Tibial nerve (tissue), 4 donors: ENCODE measurements at regions not wholly inside any gene's neighbourhood (a gene's known extent, or its start where the extent isn't known, plus 50 kb on each side); places are given as distances from the start of the nearest gene placed in this dataset.

Experiments
- CTCF ChIP-seq, 5 experiments: fragments of 200-600 bp in 3 of 5; fragments of 450-650 bp in 2 of 5; sonication (generic) in 3 of 5; IDR thresholded peaks; one replicate each; pipeline ENCODE4 v1.5.1; 2016 to 2019; ENCODE audit warnings: antibody characterized with exemption in 5 of 5, mild to moderate bottlenecking in 3 of 5, moderate library complexity in 2 of 5
- EP300 ChIP-seq, 2 donors: sonication (generic); formaldehyde crosslinking; IDR thresholded peaks; one replicate each; pipeline ENCODE4 v1.6.1; 2017; ENCODE audit warnings: antibody characterized with exemption in 2 of 2, mild to moderate bottlenecking in 1 of 2
- POLR2A ChIP-seq, 2 donors: fragments of 450-650 bp; IDR thresholded peaks; one replicate each; pipeline ENCODE4 v1.6.1; 2017; ENCODE audit warnings: antibody characterized with exemption in 2 of 2, mild to moderate bottlenecking in 2 of 2, moderate library complexity in 2 of 2

DNA sequence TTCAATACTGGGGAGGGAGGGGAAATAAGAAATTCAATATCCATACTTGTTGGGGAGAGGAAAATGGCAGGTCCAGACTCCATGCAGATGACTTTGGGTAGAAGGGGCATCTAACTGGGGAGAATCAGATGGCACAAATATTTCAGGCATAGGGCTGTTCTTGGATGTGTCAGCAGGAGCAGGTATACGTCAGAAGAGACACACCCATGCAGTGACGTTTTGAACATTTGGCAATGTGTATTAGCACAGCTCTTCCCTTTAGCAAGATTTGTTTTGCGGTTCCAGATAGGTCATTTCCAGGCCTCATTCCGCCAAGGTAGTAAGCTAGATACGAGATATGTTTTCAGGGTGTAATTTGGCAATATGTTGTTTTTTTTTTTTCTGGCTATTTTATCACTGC, 187.2 kb upstream of the CDH10 start:
- TF ChIP-seq CTCF (IDR thresholded peaks at IDR 0.05) (no peak), POLR2A (IDR thresholded peaks at IDR 0.05) (no peak), EP300 (IDR thresholded peaks at IDR 0.05) (no peak)
